ENCODE measurements at regions not wholly inside any gene's neighbourhood (a gene's known extent, or its start where the extent isn't known, plus 50 kb on each side); places are given as distances from the start of the nearest gene placed in this dataset.

GRCh38 chr1:63203641-63204040, 118.7 kb upstream of the FOXD3 start:
- DNase-seq: no peak

DNA sequence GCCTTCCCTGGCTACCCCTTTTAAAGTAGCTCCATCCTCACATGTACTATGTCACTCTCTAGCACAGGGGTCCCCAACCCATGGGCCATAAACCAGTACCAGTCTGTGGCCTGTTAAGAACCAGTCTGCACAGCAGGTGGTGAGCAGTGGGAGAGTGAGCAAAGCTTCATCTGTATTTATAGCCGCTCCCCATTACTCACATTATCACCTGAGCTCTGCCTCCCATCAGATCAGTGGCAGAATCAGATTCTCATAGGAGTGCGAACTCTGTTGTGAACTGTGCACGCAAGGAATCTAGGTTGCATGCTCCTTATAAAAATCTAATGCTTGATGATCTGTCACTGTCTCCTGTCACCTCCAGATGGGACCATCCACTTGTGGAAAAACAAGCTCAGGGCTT, 116.6 kb upstream of the FOXD3 start:
- DNase-seq: no peak

- no peak for DNase-seq
Observed at GRCh38 chr1:63214553-63214952, 107.8 kb upstream of the FOXD3 start.

- no peak for DNase-seq
Observed at GRCh38 chr1:63223426-63223825, 98.9 kb upstream of the FOXD3 start.

DNA sequence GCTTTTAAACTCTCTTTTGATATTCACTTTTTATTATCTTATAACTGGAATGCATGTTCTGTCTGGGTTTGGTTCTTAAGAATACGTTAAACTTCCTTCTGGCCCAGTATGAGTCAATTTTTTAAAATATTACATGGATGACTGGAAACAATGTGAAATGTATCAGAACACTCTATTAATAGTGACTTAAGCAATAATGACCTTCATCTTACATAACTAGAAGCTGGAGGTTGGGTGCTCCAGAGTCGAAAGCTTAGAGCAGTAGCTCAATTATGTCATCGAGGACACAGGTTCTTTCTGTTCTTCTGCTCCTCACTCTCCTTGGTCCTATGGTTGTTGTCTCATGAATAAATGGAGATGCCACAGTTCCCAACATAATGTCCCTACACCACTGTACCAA, 91.6 kb upstream of the FOXD3 start:
- DNase-seq: no peak

DNA sequence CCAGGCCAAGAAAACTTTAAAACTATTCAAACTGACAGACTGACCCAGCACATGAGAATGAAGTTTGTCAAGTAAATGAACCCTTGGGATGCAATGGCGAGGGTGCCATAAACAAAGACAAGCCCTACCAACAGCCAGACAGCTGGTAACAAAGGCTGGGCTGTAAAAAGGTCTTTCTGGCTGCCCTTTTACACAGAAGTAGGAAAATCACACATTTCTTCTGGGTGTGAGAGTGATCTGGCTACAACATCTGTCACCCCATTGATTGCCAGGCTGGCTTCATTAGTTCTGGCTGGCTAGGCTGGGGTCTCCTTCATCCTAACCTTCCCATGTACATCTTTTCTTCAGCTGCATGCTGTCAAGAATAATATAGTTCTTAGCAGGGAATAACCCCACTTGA, 83.6 kb upstream of the FOXD3 start:
- DNase-seq: no peak

DNA sequence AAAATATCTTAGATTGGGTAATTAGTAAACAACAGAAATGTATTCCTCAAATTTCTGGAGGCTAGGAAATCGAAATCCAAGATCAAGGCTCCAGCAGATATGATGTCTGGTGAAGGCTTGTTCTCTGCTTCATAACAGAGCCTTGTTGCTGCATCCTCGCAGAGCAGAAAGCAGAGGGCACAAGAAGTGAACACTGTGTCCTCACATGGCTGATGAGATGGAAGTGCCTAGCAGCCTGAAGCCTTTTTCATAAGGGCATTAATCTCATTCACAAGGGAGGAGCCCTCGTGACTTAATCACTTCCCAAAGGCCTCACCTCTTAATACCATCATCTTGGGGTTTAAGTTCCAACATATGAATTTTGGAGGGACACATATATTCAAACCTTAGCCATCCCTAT, 77.2 kb upstream of the FOXD3 start:
- no peak for DNase-seq

DNA sequence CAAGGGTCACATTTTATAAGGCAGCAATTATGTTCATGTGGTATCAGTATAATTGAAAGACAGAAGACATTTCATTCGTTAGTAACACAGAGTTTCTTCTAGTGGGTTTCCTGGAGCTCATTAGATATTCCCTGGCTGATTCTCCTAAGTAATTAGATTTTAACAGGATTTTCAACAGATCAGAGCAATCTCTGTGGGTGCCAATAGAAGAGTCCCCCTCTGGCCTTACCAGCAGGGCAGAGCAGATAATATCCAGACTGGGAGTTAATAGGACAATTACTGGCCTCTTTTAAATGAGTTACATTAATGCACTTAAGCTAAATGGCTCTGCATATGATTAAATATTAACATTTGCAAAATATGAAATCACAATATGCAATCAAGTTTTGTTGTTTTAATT, 74.2 kb upstream of the FOXD3 start:
- no peak for DNase-seq

- DNase-seq: no peak
Observed at GRCh38 chr1:63255153-63255552, 67.2 kb upstream of the FOXD3 start.

DNA sequence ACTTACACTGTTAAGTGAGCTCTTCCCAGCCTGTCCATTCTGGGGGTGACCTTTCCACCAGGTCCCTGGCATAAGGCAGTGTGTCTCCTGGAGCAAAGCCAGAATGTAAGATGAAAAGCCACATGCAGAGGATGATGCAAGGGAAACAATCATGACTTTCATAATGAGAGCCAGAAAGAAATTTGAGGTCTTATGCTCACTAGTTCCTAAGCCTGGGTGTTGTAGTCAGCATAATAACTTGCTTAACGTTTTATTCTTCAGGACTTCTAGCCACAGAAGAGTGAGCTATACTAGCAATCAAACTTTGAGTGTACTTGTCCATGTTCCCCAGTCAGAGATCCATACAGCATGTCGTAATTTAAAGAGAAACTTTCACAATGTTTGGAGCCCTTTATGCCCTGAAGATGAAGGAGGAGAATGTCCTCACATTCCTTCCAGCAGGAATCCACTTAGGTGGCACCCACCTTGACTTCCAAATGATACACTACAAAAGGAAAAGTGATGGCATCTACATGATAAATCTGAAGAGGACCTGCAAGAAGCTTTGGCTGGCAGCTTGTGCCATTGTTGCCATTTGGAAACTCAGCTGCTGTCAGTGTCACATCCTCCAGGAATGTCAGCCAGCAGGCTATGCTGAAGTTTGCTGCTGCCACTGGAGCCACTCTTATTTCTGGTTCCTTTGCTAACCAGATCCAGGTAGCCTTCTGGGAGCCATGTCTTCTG, 60.5 kb upstream of the FOXD3 start:
- peak; percentile 4 for DNase-seq

DNA sequence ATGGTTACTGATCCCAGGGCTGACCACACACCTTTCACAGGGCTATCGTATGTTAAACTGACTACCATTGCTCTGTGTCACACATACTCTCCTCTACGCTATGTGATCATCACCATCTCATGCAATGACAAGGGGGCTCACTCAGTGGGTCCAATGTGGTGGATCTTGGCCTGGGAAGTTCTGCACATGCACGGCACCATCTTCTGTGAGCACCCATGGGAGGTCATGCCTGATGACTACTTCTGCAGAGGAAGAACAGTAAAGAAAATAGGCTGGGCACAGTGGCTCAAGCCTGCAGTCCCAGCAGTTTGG, 60.0 kb upstream of the FOXD3 start:
- DNase-seq: no peak

GRCh38 chr1:63264161-63264560, 58.2 kb upstream of the FOXD3 start:
- DNase-seq: no peak

DNA sequence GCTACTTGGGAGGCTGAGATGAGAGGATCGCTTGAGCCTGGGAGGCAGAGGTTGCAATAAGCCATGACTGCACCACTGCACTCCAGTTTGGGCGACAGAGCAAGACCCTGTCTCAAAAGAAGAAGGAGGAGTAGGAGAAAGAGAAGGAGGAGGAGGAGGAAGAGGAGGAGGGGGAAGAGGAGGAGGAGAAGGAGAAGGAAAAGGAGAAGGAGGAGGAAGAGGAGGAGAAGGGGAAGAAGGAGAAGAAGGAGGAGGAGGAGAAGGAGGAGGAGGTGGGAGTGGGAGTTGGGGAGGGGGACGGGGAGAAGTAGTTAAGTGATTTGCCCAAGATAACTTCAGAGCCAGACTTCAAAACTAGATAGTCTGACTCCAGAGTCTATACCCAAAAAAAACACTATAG, 55.5 kb upstream of the FOXD3 start:
- no peak for DNase-seq

DNA sequence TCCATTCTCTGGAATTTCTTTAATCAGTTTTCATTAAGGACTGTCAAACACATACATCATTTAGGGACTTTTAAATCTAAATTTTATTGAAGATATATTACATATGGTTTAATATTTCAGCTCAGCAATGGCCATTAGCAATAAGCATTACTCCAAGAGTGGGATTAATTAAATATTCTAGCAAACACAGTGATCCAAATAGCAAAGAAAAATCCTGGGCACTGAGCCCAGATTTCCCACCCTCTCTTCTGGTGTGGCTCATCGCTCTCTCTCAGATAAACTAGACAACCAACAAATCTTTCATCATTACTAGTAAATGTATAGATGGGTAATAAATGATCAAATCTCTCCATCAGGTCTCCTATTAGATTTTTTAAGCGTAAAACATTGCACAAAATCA, 53.5 kb upstream of the FOXD3 start:
- no peak for DNase-seq

GRCh38 chr1:63269571-63269970, 52.8 kb upstream of the FOXD3 start:
- DNase-seq: no peak
